COLO668 (cell line): ENCODE measurements at regions not wholly inside any gene's neighbourhood (a gene's known extent, or its start where the extent isn't known, plus 50 kb on each side); places are given as distances from the start of the nearest gene placed in this dataset.

Source experiments
- DNase-seq: peaks from one replicate; lab custom pipeline; 2025; ENCODE audit not compliant: unreplicated experiment; lab: John Stamatoyannopoulos, UW

DNA sequence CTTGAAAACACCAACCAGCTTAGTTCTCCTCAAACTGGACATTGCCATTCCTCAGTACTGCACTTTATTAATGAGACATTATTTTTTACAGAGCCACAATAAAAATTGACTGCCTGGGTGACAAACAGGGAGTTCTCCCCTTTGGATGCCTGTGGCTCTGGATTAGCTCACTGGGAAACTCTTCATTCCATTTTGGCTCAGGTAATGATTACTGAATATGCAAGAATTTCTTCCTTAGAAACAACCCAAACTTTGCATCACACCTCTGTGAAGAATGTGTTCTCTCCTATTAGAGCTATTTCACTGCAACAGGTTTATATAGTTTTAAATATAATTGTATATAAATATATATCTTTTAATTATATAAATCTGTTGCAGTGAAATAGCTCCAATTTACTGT, 2065.8 kb downstream of the ARAP2 start:
- no peak for DNase-seq

DNA sequence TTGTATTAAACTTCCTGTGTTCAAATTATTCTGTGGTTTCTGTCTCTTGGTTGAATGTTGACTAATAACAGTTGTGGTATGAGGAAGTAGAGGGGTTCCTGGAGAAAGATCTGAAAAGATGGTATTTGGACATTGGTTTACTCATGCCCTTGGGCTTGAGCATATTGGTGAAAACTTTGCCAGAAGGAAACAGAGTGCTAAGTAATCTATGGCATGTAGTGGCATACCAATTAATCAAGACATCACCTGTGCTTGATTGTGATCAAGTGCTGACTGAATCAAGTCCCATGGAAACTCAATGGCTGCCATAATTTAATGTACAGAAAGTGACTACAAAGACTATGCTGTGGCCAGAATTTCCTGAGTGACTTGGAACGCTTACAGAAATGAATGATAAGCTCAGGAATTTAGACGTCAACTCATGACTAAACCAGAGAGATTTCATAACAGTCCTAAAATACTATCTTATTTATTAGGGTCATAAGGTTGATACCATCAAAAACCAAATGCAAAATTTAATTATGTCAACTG, 2062.9 kb downstream of the ARAP2 start:
- no peak for DNase-seq

GRCh38 chr4:34181891-34182290, 2062.4 kb downstream of the ARAP2 start:
- no peak for DNase-seq

DNA sequence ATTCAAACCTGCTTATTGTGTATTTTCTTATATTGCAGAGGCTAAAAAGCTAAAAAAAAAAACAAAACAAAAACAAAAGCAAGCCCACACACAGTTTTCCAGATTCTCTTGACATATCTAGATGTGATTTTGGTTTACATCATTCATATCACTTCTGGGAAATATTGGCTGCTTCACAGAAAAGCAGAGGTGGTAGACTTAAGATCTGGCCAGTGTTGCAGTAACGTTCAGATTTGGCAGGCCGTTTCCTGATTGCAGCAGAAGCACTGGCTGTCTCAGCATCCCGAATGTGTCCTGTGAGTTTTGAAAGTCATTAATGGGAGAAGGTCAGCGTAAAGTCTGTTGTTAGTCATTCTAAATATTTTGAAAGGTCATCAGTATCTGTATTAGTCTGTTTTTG, 2062.0 kb downstream of the ARAP2 start:
- DNase-seq: no peak

GRCh38 chr4:34183926-34184325, 2060.4 kb downstream of the ARAP2 start:
- no peak for DNase-seq

- DNase-seq: no peak
Measured at GRCh38 chr4:34187056-34187455, 2057.3 kb downstream of the ARAP2 start.

DNA sequence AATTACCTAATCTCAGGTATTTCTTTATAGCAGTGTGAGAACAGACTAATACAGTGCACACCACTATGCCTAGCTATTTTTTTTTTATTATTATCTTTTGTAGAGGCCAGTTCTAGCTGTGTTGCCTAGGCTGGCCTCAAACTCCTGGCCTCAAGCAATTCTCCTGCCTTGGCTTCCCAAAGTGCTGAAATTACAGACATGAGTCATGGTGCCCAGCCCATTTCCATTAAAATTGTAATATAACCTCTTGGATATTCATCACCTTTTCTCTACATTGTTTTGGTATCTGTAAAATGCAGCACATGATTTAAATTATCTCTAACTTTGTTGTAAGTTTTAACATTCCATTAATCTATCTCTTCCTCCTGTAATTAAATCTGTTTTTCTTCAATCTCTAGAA, 2052.9 kb downstream of the ARAP2 start:
- no peak for DNase-seq

GRCh38 chr4:34193451-34194154, 2050.7 kb downstream of the ARAP2 start:
- DNase-seq: no peak

GRCh38 chr4:34194585-34194984, 2049.7 kb downstream of the ARAP2 start:
- DNase-seq: no peak

DNA sequence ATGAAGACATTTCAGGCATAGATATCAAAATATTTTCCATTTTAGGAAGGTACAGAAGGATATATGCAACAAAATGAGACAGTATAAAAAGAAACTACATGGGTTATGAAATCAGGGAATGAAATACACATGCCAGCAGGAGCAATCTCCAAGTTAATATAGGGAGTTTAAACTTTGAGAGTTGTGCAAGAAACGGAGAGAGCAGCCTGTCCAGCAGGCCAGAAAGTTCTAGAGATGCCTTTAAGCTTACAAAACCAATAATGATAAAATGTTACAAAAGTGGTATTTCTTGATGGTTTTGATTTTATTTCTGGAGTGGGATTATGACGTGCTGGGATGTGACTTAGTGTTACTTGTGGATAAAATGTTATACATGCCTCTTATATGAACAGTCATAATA, 2047.9 kb downstream of the ARAP2 start:
- no peak for DNase-seq

DNA sequence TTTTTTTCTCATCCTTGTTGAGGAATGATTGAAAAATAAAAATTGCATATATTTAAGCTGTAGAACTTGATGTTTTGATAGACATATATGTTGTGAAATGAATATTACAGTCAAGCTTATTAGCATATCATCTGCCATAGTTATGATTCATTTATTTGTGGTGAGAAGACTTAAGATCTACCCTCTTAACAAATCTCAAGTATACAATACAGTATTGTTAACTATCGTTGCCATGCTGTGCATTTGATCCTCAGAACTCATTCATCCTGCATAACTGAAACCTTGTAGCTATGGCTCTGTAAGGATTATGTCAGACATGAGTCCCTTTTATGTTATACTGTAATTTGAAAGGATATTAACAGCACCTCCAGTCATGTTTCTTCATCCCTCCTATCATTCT, 2045.3 kb downstream of the ARAP2 start:
- no peak for DNase-seq

DNA sequence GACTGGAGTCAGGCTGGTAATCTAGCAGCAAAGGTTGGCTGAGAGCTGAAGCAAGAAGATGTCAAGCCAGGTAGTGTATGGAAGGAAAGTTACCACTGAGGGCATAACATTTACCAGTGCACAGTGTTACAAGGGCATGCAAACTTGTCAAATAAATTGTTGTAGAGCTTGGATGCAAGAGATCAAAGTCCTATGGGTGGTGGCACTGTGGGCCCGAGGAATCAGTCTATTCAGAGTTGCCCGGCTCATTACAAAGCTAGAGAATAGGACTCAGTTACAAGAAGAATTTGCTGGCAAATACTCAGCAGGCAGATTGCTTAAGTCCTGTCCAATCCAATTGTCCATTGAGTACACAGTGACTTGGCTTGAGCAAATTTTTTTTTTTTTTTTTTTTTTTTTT, 2043.8 kb downstream of the ARAP2 start:
- no peak for DNase-seq

DNA sequence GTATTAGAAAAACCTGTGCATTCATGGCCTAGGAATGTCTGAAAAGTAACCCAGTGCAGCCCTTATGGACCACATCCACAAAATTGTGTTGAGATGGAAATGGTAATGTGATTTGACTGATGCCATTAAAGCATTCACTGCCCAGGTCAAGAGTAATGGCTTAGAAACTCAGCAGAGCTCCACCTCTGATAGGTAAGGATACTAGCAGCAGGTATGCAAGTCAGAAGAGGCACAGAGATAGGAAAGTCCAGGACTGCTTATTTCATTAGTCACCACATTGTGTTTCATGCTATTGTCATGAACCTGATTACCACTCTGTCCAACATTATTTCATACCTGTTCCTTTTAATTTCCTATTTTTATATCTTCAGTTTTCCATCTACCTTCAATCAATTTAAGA, 2042.2 kb downstream of the ARAP2 start:
- DNase-seq: no peak

GRCh38 chr4:34220601-34221000, 2023.7 kb downstream of the ARAP2 start:
- no peak for DNase-seq

- no peak for DNase-seq
Measured at GRCh38 chr4:34221986-34222385, 2022.3 kb downstream of the ARAP2 start.

DNA sequence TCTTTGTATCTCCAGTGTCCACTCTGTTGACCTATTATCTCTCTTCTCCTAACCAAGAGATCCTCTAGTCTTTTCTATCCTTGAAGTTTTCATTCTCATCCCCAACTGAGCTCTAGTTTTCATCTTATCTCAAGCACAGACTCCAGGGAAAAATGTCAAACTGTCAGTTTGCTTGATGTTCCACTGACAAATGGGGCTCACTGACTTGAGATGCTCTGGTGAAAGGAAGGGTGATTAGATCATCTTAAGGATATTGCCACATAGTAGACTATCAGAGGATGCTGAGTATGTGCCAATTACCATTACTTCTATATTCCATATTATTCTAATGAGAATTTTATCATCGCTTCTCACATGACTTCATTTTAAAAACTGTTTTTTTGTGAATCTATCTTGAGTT, 2008.2 kb downstream of the ARAP2 start:
- no peak for DNase-seq

- DNase-seq: no peak
Measured at GRCh38 chr4:34245276-34245675, 1999.0 kb downstream of the ARAP2 start.

- no peak for DNase-seq
Measured at GRCh38 chr4:34250562-34250961, 1993.8 kb downstream of the ARAP2 start.

GRCh38 chr4:34253239-34253638, 1991.1 kb downstream of the ARAP2 start:
- DNase-seq: no peak

DNA sequence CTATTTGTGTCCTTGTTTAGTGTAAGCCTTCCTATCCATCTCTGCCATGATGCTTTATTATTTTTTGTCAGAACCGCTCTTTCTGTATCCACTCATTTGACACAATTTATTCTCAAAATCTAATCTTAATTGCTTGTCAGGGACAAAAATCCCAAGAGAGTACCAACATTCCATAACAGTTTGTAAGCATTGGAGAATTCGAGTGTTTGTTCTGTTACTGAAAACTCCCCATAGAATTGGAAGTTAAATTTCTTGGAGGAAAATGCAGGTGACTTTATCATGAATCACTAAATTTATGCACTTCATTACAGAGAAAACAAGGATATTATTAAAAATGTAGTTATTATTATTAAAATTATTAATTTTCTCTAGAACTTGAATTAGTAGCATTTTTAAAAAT, 1986.1 kb downstream of the ARAP2 start:
- no peak for DNase-seq

DNA sequence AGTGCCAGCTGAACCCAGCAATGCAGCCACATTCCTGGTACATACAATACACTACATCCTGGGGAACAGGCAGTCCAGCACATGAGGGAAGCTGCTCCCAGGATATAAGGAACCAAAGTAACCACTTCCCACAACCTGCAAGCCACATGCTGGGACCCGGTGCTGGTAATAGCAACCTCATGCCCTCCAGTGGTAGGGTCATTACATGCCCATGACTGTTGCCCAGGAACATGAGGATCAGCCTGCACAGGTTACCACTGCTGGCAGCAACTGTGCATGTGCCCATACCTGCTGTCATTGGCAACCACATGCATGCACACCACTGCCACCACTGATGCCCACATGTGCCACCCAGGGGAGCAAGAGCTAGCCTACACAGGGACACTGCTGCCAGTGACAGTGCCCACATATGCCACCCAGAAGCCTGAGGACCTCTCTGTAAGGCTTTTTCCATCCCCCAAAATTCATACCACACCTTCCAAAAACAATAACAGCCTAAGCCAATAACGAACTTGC, 1982.5 kb downstream of the ARAP2 start:
- no peak for DNase-seq

GRCh38 chr4:34269613-34270012, 1974.7 kb downstream of the ARAP2 start:
- no peak for DNase-seq
